PC-9 (cell line): ENCODE measurements at regions not wholly inside any gene's neighbourhood (a gene's known extent, or its start where the extent isn't known, plus 50 kb on each side); places are given as distances from the start of the nearest gene placed in this dataset.

Experiments used
- CTCF ChIP-seq: fragments of 200-600 bp; sonication (generic); conservative IDR thresholded peaks from 2 replicates; pipeline ENCODE4 v1.6.1; 2017; ENCODE audit warnings: mixed run types, antibody characterized with exemption, mild to moderate bottlenecking, moderate library complexity
- EZH2 ChIP-seq: fragments of 200-600 bp; sonication (generic); IDR thresholded peaks from 2 replicates; pipeline ENCODE4 v1.8.0; 2017; ENCODE audit warnings: antibody characterized with exemption, low read depth

- no peak for TF ChIP-seq CTCF
- TF ChIP-seq EZH2 = no peak
These were observed 133.5 kb downstream of the GADD45G start for GRCh38 chr9:89738137-89738932.
